ENCODE measurements at regions not wholly inside any gene's neighbourhood (a gene's known extent, or its start where the extent isn't known, plus 50 kb on each side); places are given as distances from the start of the nearest gene placed in this dataset.

GRCh38 chr3:177626045-177626444, 428.8 kb upstream of the TBL1XR1 start:
- H3K79me1 ChIP-seq (ENCODE audit: low read depth, low read length) = no peaks in the 10 kb centered on the region
- no peaks in the 10 kb centered on the region for H3K79me2 ChIP-seq (ENCODE audit: control insufficient read depth in 1 of 2, insufficient read depth in 2 of 2, low read length in 2 of 2)
- H2BK120ac ChIP-seq (replicated peaks; ENCODE audit: low read depth, low read length) = no peak overlapping the region
- no peak overlapping the region for H3K4me3 ChIP-seq (ENCODE audit: extremely low read depth in 1 of 4, insufficient read depth in 2 of 4, low read depth in 3 of 4, low read length in 4 of 4)
- no peak overlapping the region for H4K91ac ChIP-seq (replicated peaks; ENCODE audit: insufficient read length, low read length)
- H3K56ac ChIP-seq (replicated peaks; ENCODE audit: insufficient read length, low read depth, low read length) = no peak overlapping the region
- no peak for DNase-seq (ENCODE audit: low read depth in 1 of 2, low spot score in 2 of 2)
- H3K36me3 ChIP-seq (ENCODE audit: control insufficient read depth in 2 of 4, insufficient read depth in 4 of 4, low read length in 3 of 4) = no peaks in the 10 kb centered on the region
- H2BK15ac ChIP-seq (ENCODE audit: low read length) = no peak overlapping the region
- H3K4me1 ChIP-seq (replicated peaks in 1 of 4; ENCODE audit: control insufficient read depth in 3 of 4, insufficient read depth in 4 of 4, low read length in 3 of 4) = no peaks in the 10 kb centered on the region
- no peak overlapping the region for H3K27ac ChIP-seq (ENCODE audit: low read depth, low read length)
- H3K18ac ChIP-seq (ENCODE audit: extremely low read depth, low read length) = no peak overlapping the region
- no peaks in the 10 kb centered on the region for H3K23me2 ChIP-seq (ENCODE audit: low read depth, low read length)
- no peaks in the 10 kb centered on the region for H4K20me1 ChIP-seq (replicated peaks in 1 of 2; ENCODE audit: control insufficient read depth in 1 of 2, insufficient read depth in 2 of 2, low read length in 2 of 2)
- no peak overlapping the region for H3K14ac ChIP-seq (ENCODE audit: insufficient read length)
- no peak overlapping the region for H2AK5ac ChIP-seq (ENCODE audit: low read depth, low read length)
- no peak for FAIRE-seq
- ChIA-PET POLR2A (ENCODE audit: partially characterized antibody) (no interaction called here), CTCF (ENCODE audit: partially characterized antibody) (no interaction called here)
- no peak overlapping the region for H2BK5ac ChIP-seq (ENCODE audit: low read depth, low read length)
- no peak for TF ChIP-seq POLR2A (IDR thresholded peaks at IDR 0.05; ENCODE audit: control extremely low read depth in 1 of 2, low read depth in 2 of 2, low read length in 2 of 2)
- no peak for TF ChIP-seq CHD1 (IDR thresholded peaks at IDR 0.05; ENCODE audit: low read depth, low read length)
- TF ChIP-seq CEBPB (IDR thresholded peaks at IDR 0.05; ENCODE audit: low read depth, low read length) = no peak
- TF ChIP-seq ATF3 (IDR thresholded peaks at IDR 0.05; ENCODE audit: insufficient read depth, low read depth, low read length) = no peak
- TF ChIP-seq RNF2 (IDR thresholded peaks at IDR 0.05; ENCODE audit: borderline replicate concordance, low read depth, low read length, missing control alignments, poor library complexity, severe bottlenecking) = no peak
- H4K5ac ChIP-seq (ENCODE audit: insufficient read length, low read depth, low read length) = no peak overlapping the region
- whole genome bisulfite sequencing, 2 experiments (ENCODE audit: extremely low coverage in 1 of 2, insufficient coverage in 1 of 2, insufficient read length in 1 of 2, insufficient replicate concordance in 2 of 2, low coverage in 1 of 2, low lambda C conversion rate in 2 of 2, missing lambda C conversion rate in 1 of 2) = 92% methylated on average over 2 of the region's 2 CpGs; no CpG with 5 or more reads in 1 of the 2 experiments
- no peak overlapping the region for H3K9ac ChIP-seq (replicated peaks in 1 of 4; ENCODE audit: extremely low read depth in 1 of 4, low read depth in 3 of 4, low read length in 3 of 4)
- no peak overlapping the region for H4K8ac ChIP-seq (ENCODE audit: extremely low read depth, insufficient read depth, low read length)
- no peak overlapping the region for H3K4ac ChIP-seq (replicated peaks; ENCODE audit: insufficient read length, low read depth, low read length)
- H3K23ac ChIP-seq (ENCODE audit: insufficient read length) = no peak overlapping the region
- no peaks in the 10 kb centered on the region for H3K27me3 ChIP-seq (replicated peaks in 1 of 4; ENCODE audit: control insufficient read depth in 3 of 4, extremely low read depth in 1 of 4, insufficient read depth in 3 of 4, low read length in 3 of 4)
- H2BK12ac ChIP-seq (ENCODE audit: low read depth, low read length) = no peak overlapping the region
- H2AFZ ChIP-seq (ENCODE audit: low read length) = no peak overlapping the region
- no peak overlapping the region for H2BK20ac ChIP-seq (ENCODE audit: low read length)
- no peak overlapping the region for H3K4me2 ChIP-seq (ENCODE audit: insufficient read depth in 1 of 2, low read depth in 2 of 2, low read length in 2 of 2)
- H3K9me3 ChIP-seq (ENCODE audit: insufficient read depth in 2 of 2, low read depth in 1 of 2, low read length in 1 of 2) = 0 out of 4 replicates have a peak, but pooled peaks cover 0 to 3% of the 10 kb centered on the region in 2 experiments
